SK-MEL-5 (cell line): ENCODE measurements at regions not wholly inside any gene's neighbourhood (a gene's known extent, or its start where the extent isn't known, plus 50 kb on each side); places are given as distances from the start of the nearest gene placed in this dataset.
"Not testable (repeated sequence)": the region's sequence is repeated elsewhere in the genome, so short reads cannot be mapped to it uniquely, and the experiment has no call there.

Source experiments
- DNase-seq: peaks from one replicate; pipeline ENCODE4 v3.0.0-alpha.2; 2016; ENCODE audit warnings: low read depth, low spot score
- in situ Hi-C: cut with HindIII; loops from 2 replicates; pipeline ENCODE4 v1.10.0; 2016; ENCODE audit warnings: low sequenced_read_pairs, high pct_unique_total_duplicates, low pct_unique_long_range_greater_than_20kb

DNA sequence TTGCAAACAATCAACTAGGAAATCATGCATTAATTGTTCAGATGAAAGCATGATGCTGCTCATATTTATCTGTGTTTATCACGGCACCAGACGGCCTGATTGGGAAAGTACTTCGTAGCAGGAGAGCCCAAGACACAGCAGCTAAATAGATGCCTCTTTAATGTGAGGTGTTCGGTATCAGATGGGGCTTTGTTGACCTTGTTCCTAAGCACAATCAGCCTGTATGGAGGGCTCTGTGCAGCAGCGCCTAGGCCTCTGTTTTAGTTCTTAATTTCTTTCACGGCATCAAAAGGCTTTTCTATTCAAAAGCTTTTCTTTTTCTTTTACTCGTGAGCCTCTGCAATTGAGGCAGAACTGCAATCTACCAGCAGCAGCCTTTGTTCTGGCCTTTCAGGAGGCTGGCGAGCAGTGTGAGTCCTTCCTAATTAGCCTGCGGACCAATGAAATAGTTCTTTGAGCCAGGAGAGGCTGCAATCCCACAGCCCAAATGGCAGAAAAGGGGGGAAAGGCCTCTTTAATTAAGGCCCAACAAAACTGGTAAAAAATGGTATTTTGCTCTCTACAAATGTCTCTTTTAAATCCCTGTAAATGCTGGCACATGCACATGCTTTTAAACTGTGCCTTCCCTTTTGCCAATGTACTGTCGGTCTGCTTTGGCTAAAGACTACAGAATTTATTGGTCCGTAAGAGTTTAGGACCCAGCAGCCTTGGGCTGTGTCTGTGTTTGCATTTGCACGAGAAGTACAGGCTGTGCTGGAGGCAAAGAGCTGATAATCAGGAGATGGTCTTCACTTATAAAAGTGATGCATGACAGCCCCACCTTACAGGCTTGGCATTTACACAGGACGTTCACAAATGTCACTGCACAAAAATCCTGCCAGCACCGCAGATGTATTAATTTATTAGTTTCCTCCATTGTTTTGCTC lies 159.6 kb downstream of the RND3 start:
- in situ Hi-C loops: no loop called here
- no peak for DNase-seq

DNA sequence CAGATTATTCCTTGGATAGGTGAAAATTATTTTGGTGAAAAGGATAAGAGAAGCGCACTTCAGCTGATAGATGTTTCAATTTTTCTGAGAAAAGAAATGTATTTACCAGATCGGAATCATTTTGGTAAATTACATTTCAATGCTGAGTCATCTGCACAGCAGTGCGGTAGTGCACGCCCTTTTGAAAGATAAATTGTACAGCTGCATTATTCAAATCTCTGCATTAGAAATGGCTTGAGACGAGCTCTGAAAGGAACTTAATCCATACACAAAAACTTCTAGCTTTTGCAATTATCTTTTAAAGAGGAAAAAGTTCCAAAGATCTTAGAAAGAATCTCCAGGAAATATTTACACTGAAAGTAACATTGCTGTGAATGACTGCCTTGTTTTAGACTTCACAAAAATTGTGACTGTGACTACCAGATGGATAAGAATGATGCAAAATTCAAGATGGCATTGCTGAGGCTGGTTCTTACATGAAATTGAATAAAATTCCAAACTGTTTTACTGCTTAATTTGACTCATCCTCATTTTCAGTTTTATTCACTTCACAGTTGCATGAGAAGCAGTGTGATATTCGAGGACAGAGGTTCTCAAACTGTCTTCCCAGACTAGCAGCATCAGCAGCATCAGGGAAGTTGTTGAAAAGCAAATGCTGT lies 161.7 kb downstream of the RND3 start:
- in situ Hi-C loops: no loop called here
- no peak for DNase-seq

DNA sequence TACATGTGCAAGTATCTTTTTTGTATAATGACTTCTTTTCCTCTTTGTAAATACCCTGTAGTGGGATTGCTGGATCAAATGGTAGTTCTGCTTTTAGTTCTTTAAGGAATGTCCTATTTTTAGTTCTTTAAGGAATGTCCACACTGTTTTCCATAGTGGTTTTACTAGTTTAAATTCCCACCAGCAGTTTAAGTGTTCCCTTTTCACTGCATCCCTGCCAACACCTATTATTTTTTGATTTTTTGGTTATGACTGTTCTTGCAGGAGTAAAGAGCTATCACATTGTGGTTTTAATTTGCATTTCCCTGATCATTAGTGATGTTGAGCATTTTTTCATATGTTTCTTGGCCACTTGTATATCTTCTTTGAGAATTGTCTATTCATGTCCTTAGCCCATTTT lies 164.4 kb downstream of the RND3 start:
- DNase-seq, in situ Hi-C loops: not testable (repeated sequence)

DNA sequence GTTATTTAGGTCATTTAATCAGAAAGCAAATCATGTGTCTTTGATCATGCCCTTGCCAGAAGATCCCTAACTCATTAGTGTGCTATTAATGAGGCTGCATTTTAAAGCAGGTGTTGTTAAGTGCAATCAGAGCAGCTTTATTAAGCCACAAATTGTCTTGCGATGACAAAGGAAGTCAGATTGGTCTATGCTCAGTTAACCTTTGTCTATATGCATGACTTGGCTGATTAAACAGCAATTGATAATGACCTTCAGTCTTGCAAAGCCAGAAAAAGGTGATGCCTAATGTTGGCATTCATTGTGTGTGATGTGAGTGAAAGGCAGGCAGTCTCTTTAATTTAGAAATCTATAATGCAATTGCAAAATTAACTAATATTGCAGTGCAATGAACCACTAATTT lies 166.9 kb downstream of the RND3 start:
- in situ Hi-C loops: no loop called here

DNA sequence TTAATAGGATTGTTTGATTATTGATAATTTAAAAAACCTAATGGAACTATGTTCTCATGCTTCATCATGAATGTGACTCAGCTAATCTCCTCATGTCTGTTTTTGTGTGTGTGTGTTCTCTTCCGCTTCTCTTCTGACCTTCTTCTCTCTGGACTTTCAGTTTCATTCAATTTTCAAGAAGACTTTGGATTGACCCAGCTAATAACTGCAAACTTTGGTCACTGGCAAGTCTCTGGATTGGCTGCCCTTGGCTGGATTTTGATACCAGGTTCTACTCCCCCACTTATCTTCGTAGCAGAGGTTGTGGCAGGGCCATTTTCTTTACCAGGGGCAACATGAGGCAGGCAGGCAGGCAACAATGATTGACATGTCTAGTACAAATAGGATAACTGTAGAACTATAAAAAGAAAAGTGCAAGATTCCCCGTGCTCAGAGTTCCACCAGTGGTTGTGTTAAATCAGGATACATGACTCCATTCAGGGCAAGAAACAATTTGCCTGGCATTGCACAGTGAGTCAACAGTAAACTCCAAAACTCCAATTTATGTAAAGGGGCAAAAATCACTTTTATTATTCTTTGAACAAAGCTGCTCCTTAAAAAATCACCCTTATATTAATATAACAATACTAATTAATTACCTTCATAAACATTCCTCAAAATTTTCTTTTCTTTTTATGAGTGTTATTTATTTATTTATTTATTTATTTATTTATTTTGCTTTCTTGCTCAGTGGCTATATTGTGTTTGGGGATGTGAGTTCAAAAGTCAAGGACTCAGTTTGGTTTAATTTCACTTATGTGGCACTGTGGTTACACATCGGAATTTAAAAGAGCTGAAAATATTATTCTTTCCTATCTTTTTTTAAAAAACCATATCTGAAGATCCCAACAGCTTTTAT lies 167.6 kb downstream of the RND3 start:
- no peak for DNase-seq
- in situ Hi-C loops: no loop called here

More for the DNA sequence above, 166.9 kb downstream of the RND3 start:
- DNase-seq: no peak

DNA sequence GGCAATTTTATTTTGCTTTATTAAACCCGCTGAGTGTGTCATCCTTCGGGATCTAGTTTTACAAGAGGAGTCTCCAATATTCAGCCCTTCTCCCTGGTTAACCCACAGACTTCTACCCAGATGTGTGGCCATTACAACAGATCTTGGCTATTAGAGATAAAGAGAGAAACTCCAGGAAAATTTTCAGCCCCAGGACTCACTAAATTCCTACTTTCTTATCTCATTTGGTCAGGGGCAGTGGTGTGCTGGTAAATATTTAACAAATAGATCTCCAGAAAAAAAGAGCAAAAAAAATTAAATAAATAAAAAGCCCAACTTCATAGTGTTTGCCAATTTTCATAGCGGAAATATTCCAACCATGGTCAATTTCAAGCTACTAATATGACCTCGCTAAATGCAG lies 168.4 kb downstream of the RND3 start:
- DNase-seq: no peak
- in situ Hi-C loops: no loop called here

DNA sequence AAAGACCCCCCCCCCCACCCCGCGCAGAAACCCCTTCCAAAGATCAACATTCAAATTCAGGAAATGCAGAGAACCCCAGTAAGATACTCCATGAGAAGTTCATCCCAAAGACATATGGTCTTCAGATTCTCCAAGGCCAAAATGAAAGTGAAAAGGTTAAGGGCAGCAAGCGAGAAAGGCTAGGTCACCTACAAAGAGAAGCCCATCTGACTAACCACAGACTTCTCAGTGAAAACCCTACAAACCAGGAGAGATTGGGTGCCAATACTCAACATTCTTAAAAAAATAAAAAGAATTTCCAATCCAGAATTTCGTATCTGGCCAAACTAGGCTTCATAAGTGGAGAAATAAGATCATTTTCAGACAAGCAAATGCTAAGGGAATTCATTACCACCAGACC lies 175.2 kb downstream of the RND3 start:
- in situ Hi-C loops: no loop called here

DNA sequence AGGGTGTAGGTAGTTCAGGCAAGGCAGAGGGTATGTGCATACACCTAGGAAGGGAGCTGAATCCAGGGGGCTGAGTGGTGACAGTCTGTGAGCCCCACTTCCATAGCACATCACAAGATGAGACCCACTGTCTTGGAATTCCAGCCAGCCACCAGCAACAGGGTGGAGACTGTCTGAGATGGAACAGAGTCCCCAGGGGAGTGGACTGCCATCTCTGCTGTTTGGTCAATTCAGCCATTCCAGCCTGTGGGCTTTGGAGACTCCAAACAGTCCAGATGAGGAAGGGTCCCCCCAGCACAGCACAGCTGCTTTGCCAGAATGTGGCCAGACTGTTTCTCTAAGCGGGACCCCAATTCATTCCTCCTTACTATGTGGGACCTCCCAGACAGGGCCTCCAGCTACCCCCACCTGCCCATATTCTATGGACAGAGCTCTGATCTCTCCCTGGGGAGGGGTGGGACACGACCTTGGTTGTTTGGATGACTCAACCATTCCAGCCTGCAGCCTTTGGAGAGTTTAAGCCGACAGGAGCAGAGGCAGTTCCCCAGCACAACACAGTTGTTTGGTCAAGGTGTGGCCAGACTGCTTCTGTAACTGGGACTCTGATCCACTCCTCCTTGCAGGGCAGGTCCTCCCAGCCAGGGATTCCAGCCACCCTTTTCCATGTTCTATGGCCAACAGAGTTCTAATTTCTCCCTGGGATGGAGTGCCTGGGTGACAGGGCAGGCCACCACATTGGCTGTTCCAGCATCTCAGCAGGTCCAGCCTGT lies 178.0 kb downstream of the RND3 start:
- in situ Hi-C loops: no loop called here
- no peak for DNase-seq

More for the DNA sequence above, 175.2 kb downstream of the RND3 start:
- DNase-seq: no peak

DNA sequence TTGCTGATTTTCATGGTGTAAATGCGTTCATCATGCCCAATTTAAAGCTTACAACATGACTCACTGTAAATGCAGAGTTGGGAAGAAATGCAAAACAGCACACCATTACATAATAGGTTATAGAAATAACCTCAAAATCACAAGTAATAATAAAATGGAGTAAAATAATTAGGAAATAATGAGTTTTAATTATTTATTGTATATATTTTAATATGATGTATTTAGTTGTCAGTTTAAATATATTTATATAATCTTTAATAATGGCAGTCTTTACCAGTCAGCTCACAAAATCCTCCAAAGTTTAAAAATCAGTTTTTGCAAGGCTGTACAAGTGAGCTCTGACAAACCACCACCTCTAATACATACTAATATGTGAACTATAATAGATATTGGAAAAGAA lies 180.2 kb downstream of the RND3 start:
- in situ Hi-C loops: no loop called here
- DNase-seq: no peak

DNA sequence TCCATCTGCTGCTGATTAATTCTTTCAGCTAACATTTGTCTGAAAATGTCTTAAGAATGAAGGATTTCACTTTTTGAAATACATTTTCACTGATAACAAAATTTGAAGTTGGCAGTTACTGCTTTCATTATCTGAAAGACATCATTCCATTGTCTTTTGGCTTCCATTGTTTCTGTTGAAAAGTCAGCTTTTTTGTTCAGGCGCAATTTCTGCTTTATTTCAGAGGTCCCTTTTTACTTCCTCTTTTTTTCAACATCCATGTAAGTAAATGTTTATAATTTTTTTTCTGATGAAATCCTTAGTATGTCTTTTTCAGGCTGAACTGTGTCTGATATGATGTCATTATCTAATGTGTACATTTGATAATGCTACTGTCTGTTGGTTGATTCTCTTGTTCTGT lies 184.2 kb downstream of the RND3 start:
- in situ Hi-C loops: no loop called here
- DNase-seq: no peak

DNA sequence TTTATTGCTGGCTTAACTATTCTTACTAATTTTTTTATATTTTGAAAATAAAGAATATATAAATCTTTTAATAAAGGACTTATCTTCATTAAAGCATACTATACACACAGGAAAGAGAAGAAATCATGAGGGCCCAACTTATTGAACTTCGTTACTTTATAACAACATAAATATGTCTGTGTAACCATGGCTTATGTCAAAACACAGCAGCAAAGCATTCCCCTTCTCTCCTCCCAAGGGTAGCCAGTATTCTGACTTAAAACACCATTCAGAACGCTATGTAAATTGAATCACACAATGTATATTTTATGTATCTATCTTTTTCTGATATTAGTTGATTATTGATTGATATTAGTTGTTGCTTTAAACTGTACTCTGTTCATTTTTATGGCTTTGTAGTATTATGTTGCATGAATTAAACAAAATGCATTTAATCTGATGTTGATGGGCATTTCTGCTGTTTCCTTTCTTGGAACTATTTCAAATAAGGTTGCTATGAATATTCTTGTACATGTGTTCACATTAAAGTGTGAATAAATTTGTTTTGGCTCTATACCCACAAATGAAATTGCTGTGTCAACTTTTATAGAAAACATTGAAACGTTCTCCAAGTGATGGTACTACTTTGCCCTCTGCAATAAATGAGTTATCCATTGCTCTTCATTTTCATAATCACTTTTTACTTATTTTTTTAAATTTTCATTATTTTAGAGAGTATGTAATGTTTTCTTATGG lies 188.7 kb downstream of the RND3 start:
- no peak for DNase-seq
- in situ Hi-C loops: no loop called here

DNA sequence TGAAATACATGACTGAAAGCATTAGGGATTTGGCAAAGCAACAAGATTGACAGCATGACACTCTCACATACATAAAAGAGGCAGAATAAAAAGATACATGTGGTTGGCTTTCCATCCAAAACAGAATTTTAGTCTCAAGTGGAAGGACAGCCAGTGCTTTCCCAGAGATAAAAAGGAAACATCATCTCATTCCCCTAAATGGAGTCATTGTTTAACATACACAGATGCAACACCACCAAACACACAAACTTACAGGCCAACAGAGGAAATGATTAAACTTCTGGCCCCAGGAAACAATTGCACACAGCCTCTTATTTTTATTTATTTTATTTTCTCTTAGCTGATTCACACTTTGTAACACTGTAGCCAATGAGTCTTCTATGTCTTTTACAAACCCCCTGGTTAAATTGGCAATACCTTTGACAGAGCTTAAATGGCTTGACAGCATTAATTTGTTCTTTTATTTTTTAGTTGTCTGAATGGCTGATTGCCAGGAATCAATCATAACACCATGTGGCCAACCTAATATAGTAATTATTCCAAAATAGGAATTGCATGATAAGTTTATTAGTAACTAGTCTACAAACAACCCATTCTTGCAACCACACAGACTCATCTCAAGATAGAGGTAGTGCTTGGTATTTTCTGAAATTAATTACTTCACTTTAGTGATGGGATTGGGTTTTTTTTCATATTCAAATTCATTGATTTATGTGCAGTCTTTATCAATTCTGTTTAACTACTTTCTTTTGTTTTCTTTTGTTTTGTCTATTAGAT lies 190.5 kb downstream of the RND3 start:
- in situ Hi-C loops: no loop called here
- DNase-seq: peak; percentile 80

DNA sequence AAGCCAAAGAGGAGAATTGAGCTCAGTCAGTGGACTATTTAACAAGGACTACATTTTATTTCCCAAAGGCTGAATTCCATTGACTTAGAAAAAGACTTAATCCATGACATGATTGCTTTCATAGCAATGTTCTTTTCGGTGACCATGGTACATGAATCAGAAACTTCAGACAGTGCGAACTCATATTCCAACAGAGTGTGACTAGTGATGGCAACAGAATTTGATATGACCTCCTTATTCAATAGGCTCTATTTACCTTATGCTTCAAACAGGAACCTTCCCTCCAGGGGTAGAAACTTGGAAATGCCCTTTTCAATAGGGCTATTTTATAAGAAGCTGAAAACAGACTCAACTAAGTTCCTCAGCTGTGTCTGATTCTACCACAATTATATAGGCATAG lies 191.9 kb downstream of the RND3 start:
- in situ Hi-C loops: no loop called here
- peak; percentile 81 for DNase-seq

DNA sequence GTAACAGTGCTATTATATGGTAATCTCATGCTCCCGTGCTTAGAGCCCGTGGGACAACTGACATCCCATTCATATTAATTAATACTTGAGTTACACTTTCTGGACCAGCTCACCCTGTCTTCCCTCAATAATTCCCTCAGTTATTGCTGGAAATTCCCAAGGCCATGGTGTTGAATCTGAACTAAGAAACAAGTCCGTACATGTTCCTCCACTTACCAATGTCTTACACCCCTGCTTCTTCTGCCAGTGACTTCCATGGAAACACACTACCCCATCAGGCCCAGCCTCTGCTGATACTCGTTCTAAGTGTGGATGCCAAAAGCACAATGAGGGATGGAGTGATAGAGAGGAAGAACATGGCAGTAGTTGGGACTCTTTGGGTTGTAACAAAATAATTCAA lies 193.7 kb downstream of the RND3 start:
- in situ Hi-C loops: no loop called here

DNA sequence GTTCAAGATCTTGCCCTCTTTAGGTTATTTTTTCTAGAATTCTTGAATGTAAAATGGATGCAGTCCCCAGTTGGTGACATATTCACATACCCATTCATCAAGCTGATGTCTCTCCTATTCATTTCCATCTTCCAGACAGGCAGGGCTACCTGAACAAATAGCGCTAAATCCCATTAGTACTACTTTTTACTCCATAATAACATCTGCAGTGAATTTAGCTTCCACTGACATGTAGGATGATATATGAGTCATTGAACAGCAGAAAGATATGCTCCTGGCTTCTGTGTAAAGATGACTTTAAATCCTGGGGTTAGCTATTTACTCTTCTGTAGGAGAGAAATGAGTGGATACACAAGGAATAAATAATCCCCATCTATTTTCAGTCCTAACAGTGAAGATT lies 194.7 kb downstream of the RND3 start:
- no peak for DNase-seq
- in situ Hi-C loops: no loop called here

More for the DNA sequence above, 193.7 kb downstream of the RND3 start:
- DNase-seq: no peak

DNA sequence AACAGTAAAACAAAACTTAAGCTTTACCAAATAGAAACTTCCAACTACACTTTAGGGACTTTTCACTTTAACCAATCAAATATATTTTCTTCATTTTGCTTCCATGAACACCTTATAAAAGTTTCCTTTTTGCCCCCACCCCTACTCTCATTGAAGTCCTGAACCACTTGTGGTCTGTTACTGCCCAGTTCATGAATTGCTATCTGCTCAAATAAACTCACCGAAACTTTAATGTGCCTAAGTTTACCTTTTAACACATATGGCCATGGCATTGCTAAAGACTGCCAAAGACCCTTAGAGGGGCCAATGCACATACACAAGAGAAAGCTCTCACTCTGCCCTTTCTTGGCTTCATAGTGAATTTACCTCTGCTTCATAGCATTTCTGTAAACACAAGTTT lies 195.3 kb downstream of the RND3 start:
- in situ Hi-C loops: no loop called here
- no peak for DNase-seq
